Gastrocnemius medialis (tissue), 4 donors: ENCODE measurements at regions not wholly inside any gene's neighbourhood (a gene's known extent, or its start where the extent isn't known, plus 50 kb on each side); places are given as distances from the start of the nearest gene placed in this dataset.

Source experiments
- CTCF ChIP-seq, 5 experiments: fragments of 450-650 bp in 3 of 5; fragments of 200-600 bp in 2 of 5; sonication (generic) in 2 of 5; IDR thresholded peaks in 4 of 5; conservative IDR thresholded peaks in 1 of 5; 1 replicate in 4 of 5; 2 replicates in 1 of 5; pipeline ENCODE4 v1.5.1; 2016 to 2019; ENCODE audit warnings: antibody characterized with exemption in 5 of 5, mild to moderate bottlenecking in 3 of 5, moderate library complexity in 3 of 5
- POLR2A ChIP-seq, 2 donors: fragments of 450-650 bp; IDR thresholded peaks; one replicate each; pipeline ENCODE4 v1.6.1; 2017; ENCODE audit warnings: antibody characterized with exemption in 2 of 2, mild to moderate bottlenecking in 2 of 2, moderate library complexity in 2 of 2

GRCh38 chr2:133690780-133691179 is 122.5 kb upstream of the NCKAP5 start:
- TF ChIP-seq CTCF (IDR thresholded peaks at IDR 0.05 in 4 of 5, conservative IDR thresholded peaks at IDR 0.05 in 1 of 5) (no peak), POLR2A (IDR thresholded peaks at IDR 0.05) (no peak)
